ENCODE measurements at regions not wholly inside any gene's neighbourhood (a gene's known extent, or its start where the extent isn't known, plus 50 kb on each side); places are given as distances from the start of the nearest gene placed in this dataset.

GRCh38 chr19:31804668-31805067 lies 455.4 kb upstream of the TSHZ3 start:
- no peak for TF ChIP-seq CTCF (IDR thresholded peaks at IDR 0.05)
- no peak for TF ChIP-seq CBX8 (IDR thresholded peaks at IDR 0.05)
- TF ChIP-seq MAFK (IDR thresholded peaks at IDR 0.05; ENCODE audit: partially characterized antibody) = no peak
- no peak for TF ChIP-seq USF2 (IDR thresholded peaks at IDR 0.05)
- no peak for TF ChIP-seq MAX (IDR thresholded peaks at IDR 0.05)
- TF ChIP-seq NFE2L2 (conservative IDR thresholded peaks at IDR 0.05; ENCODE audit: low read length) = no peak
- TF ChIP-seq CEBPB (IDR thresholded peaks at IDR 0.05) = no peak
- no peak for TF ChIP-seq EP300 (IDR thresholded peaks at IDR 0.05)
- TF ChIP-seq POLR2A (IDR thresholded peaks at IDR 0.05; ENCODE audit: low read length) = no peak

Data from A549 (cell line).